ENCODE measurements at regions not wholly inside any gene's neighbourhood (a gene's known extent, or its start where the extent isn't known, plus 50 kb on each side); places are given as distances from the start of the nearest gene placed in this dataset.

- H3K4me3 Mint-ChIP-seq = no peak overlapping the region
- ATAC-seq (no peak), DNase-seq (no peak)
- no peak overlapping the region for H3K27ac Mint-ChIP-seq
- H3K9me3 Mint-ChIP-seq (ENCODE audit: low read depth) = peaks cover 5% of the 10 kb centered on the region
- no peaks in the 10 kb centered on the region for H3K4me1 Mint-ChIP-seq
- no peaks in the 10 kb centered on the region for H3K27me3 Mint-ChIP-seq
- H3K36me3 Mint-ChIP-seq = no peaks in the 10 kb centered on the region
- CTCF ChIA-PET = no interaction called here
Observed at GRCh38 chr22:33221568-33221967, 163.4 kb upstream of the SYN3 start.

- CTCF ChIA-PET = no interaction called here
- Mint-ChIP-seq H3K4me3 (no peak overlapping the region), H3K4me1 (no peaks in the 10 kb centered on the region), H3K27me3 (no peaks in the 10 kb centered on the region), H3K9me3 (ENCODE audit: low read depth) (no peaks in the 10 kb centered on the region), H3K36me3 (no peaks in the 10 kb centered on the region), H3K27ac (no peak overlapping the region)
- ATAC-seq (no peak), DNase-seq (no peak)
Observed at GRCh38 chr22:33220476-33221080, 162.4 kb upstream of the SYN3 start.

- ATAC-seq (no peak), DNase-seq (no peak)
- CTCF ChIA-PET = no interaction called here
- H3K27me3 Mint-ChIP-seq = no peaks in the 10 kb centered on the region
- no peaks in the 10 kb centered on the region for H3K9me3 Mint-ChIP-seq (ENCODE audit: low read depth)
- no peaks in the 10 kb centered on the region for H3K36me3 Mint-ChIP-seq
- H3K4me3 Mint-ChIP-seq = no peak overlapping the region
- H3K27ac Mint-ChIP-seq = no peak overlapping the region
- H3K4me1 Mint-ChIP-seq = no peaks in the 10 kb centered on the region
Observed at GRCh38 chr22:33219648-33220384, 161.6 kb upstream of the SYN3 start.

- Mint-ChIP-seq H3K9me3 (ENCODE audit: low read depth) (no peaks in the 10 kb centered on the region), H3K4me1 (no peaks in the 10 kb centered on the region), H3K27ac (no peak overlapping the region), H3K4me3 (no peak overlapping the region), H3K36me3 (no peaks in the 10 kb centered on the region), H3K27me3 (no peaks in the 10 kb centered on the region)
- no peak for ATAC-seq
- DNase-seq = no peak
- CTCF ChIA-PET = no interaction called here
Observed at GRCh38 chr22:33213383-33214075, 155.3 kb upstream of the SYN3 start.

GRCh38 chr22:33209930-33210784 lies 152.0 kb upstream of the SYN3 start:
- H3K27ac Mint-ChIP-seq = no peak overlapping the region
- no peaks in the 10 kb centered on the region for H3K9me3 Mint-ChIP-seq (ENCODE audit: low read depth)
- CTCF ChIA-PET = interaction anchor here (1.5 kb wide), 1 partner anchor 192 kb away, joined by 4 read pairs; no protein-coding TSS in a partner anchor
- H3K27me3 Mint-ChIP-seq = no peaks in the 10 kb centered on the region
- H3K4me1 Mint-ChIP-seq = no peaks in the 10 kb centered on the region
- H3K4me3 Mint-ChIP-seq = no peak overlapping the region
- DNase-seq (no peak), ATAC-seq (no peak)
- H3K36me3 Mint-ChIP-seq = no peaks in the 10 kb centered on the region

- no peak overlapping the region for H3K27ac Mint-ChIP-seq
- ATAC-seq (no peak), DNase-seq (no peak)
- CTCF ChIA-PET = no interaction called here
- no peak overlapping the region for H3K4me3 Mint-ChIP-seq
- no peaks in the 10 kb centered on the region for H3K9me3 Mint-ChIP-seq (ENCODE audit: low read depth)
- H3K36me3 Mint-ChIP-seq = no peaks in the 10 kb centered on the region
- H3K4me1 Mint-ChIP-seq = no peaks in the 10 kb centered on the region
- no peaks in the 10 kb centered on the region for H3K27me3 Mint-ChIP-seq
Observed at GRCh38 chr22:33204408-33204807, 146.2 kb upstream of the SYN3 start.

- CTCF ChIA-PET = no interaction called here
- Mint-ChIP-seq H3K27ac (no peak overlapping the region), H3K4me1 (no peaks in the 10 kb centered on the region), H3K27me3 (no peaks in the 10 kb centered on the region), H3K36me3 (no peaks in the 10 kb centered on the region), H3K9me3 (ENCODE audit: low read depth) (no peaks in the 10 kb centered on the region), H3K4me3 (no peak overlapping the region)
- ATAC-seq (no peak), DNase-seq (no peak)
Observed at GRCh38 chr22:33202455-33202854, 144.3 kb upstream of the SYN3 start.

- CTCF ChIA-PET = no interaction called here
- Mint-ChIP-seq H3K36me3 (no peaks in the 10 kb centered on the region), H3K4me3 (no peak overlapping the region), H3K9me3 (ENCODE audit: low read depth) (no peaks in the 10 kb centered on the region), H3K27me3 (no peaks in the 10 kb centered on the region), H3K4me1 (no peaks in the 10 kb centered on the region), H3K27ac (no peak overlapping the region)
- ATAC-seq = no peak
- DNase-seq = no peak
Observed at GRCh38 chr22:33194529-33195077, 136.4 kb upstream of the SYN3 start.

GRCh38 chr22:33192156-33192555 lies 134.0 kb upstream of the SYN3 start:
- ATAC-seq = no peak
- no peak for DNase-seq
- Mint-ChIP-seq H3K27ac (no peak overlapping the region), H3K36me3 (no peaks in the 10 kb centered on the region), H3K4me3 (no peak overlapping the region), H3K9me3 (ENCODE audit: low read depth) (no peaks in the 10 kb centered on the region), H3K4me1 (no peaks in the 10 kb centered on the region), H3K27me3 (no peaks in the 10 kb centered on the region)
- CTCF ChIA-PET = no interaction called here

- H3K4me3 Mint-ChIP-seq = no peak overlapping the region
- CTCF ChIA-PET = no interaction called here
- H3K9me3 Mint-ChIP-seq (ENCODE audit: low read depth) = no peaks in the 10 kb centered on the region
- ATAC-seq (no peak), DNase-seq (no peak)
- H3K36me3 Mint-ChIP-seq = no peaks in the 10 kb centered on the region
- H3K27ac Mint-ChIP-seq = no peak overlapping the region
- H3K4me1 Mint-ChIP-seq = no peaks in the 10 kb centered on the region
- H3K27me3 Mint-ChIP-seq = no peaks in the 10 kb centered on the region
Observed at GRCh38 chr22:33188326-33188725, 130.1 kb upstream of the SYN3 start.

GRCh38 chr22:33186816-33187215 lies 128.6 kb upstream of the SYN3 start:
- no peaks in the 10 kb centered on the region for H3K9me3 Mint-ChIP-seq (ENCODE audit: low read depth)
- H3K27me3 Mint-ChIP-seq = no peaks in the 10 kb centered on the region
- ATAC-seq (no peak), DNase-seq (no peak)
- H3K4me1 Mint-ChIP-seq = no peaks in the 10 kb centered on the region
- CTCF ChIA-PET = no interaction called here
- H3K27ac Mint-ChIP-seq = no peak overlapping the region
- H3K4me3 Mint-ChIP-seq = no peak overlapping the region
- no peaks in the 10 kb centered on the region for H3K36me3 Mint-ChIP-seq

GRCh38 chr22:33180356-33180755 lies 122.2 kb upstream of the SYN3 start:
- CTCF ChIA-PET = no interaction called here
- no peaks in the 10 kb centered on the region for H3K4me1 Mint-ChIP-seq
- no peak overlapping the region for H3K4me3 Mint-ChIP-seq
- H3K9me3 Mint-ChIP-seq (ENCODE audit: low read depth) = no peaks in the 10 kb centered on the region
- no peak for DNase-seq
- H3K27me3 Mint-ChIP-seq = no peaks in the 10 kb centered on the region
- ATAC-seq = no peak
- H3K36me3 Mint-ChIP-seq = no peaks in the 10 kb centered on the region
- no peak overlapping the region for H3K27ac Mint-ChIP-seq

- no peaks in the 10 kb centered on the region for H3K9me3 Mint-ChIP-seq (ENCODE audit: low read depth)
- no peaks in the 10 kb centered on the region for H3K4me1 Mint-ChIP-seq
- no peak overlapping the region for H3K4me3 Mint-ChIP-seq
- no peaks in the 10 kb centered on the region for H3K36me3 Mint-ChIP-seq
- no peak overlapping the region for H3K27ac Mint-ChIP-seq
- no peaks in the 10 kb centered on the region for H3K27me3 Mint-ChIP-seq
- DNase-seq (no peak), ATAC-seq (no peak)
- CTCF ChIA-PET = no interaction called here
Observed at GRCh38 chr22:33167998-33168790, 110.0 kb upstream of the SYN3 start.
